Caco-2 (cell line): ENCODE measurements at regions not wholly inside any gene's neighbourhood (a gene's known extent, or its start where the extent isn't known, plus 50 kb on each side); places are given as distances from the start of the nearest gene placed in this dataset.

Source experiments
- BruUV-seq: library from RNA; stranded (reverse); fragments of 400-500 nt; replicated peaks from 2 replicates; lab custom pipeline; 2021; lab: Mats Ljungman, UMichigan
- CTCF ChIA-PET: fragments of 300-600 bp; sonication (Branson Sonifier 250); formaldehyde crosslinking; loops from one replicate; lab custom pipeline; 2022; ENCODE audit warnings: antibody characterized with exemption; lab: Charles Lee
- POLR2A ChIA-PET: fragments of 300-600 bp; sonication (Branson Sonifier 250); formaldehyde crosslinking; loops from one replicate; lab custom pipeline; 2022; ENCODE audit warnings: antibody characterized with exemption; lab: Charles Lee
- DNase-seq, 2 experiments: peaks; one replicate each; pipeline versions ENCODE4 v3.0.0 to v3.0.0-alpha.2; 2020 to 2022
- H3K27me3 ChIP-seq: replicated peaks from 2 replicates; pipeline ENCODE4 v1.6.0; 2011; ENCODE audit warnings: low read length; ENCODE audit not compliant: control insufficient read depth, insufficient read depth
- H3K36me3 ChIP-seq: 2 replicates; pipeline ENCODE4 v1.5.1; 2011; ENCODE audit warnings: low read length; ENCODE audit not compliant: control insufficient read depth, insufficient read depth
- H3K4me1 ChIP-seq: fragments of 250-450 bp; sonication (Bioruptor Pico); 2 replicates; pipeline ENCODE4 v1.5.1; 2020; ENCODE audit warnings: mild to moderate bottlenecking
- H3K4me3 ChIP-seq: 2 replicates; pipeline ENCODE4 v1.5.1; 2011; ENCODE audit warnings: low read depth, mild to moderate bottlenecking, control low read depth, low read length
- H3K9me3 ChIP-seq: fragments of 250-450 bp; sonication (Bioruptor Pico); 2 replicates; pipeline ENCODE4 v1.5.1; 2020; ENCODE audit warnings: mild to moderate bottlenecking, moderate library complexity
- H3K27ac Mint-ChIP-seq: one replicate; pipeline ENCODE4 v1.8.0; 2022; ENCODE audit warnings: mixed read lengths; ENCODE audit not compliant: unreplicated experiment
- H3K27me3 Mint-ChIP-seq: one replicate; pipeline ENCODE4 v1.8.0; 2022; ENCODE audit warnings: mixed read lengths; ENCODE audit not compliant: insufficient read depth, unreplicated experiment
- H3K36me3 Mint-ChIP-seq: one replicate; pipeline ENCODE4 v1.8.0; 2022; ENCODE audit warnings: mild to moderate bottlenecking, mixed read lengths; ENCODE audit not compliant: insufficient read depth, unreplicated experiment
- H3K4me1 Mint-ChIP-seq: one replicate; pipeline ENCODE4 v1.8.0; 2022; ENCODE audit warnings: low read depth, mixed read lengths; ENCODE audit not compliant: unreplicated experiment
- H3K4me3 Mint-ChIP-seq: one replicate; pipeline ENCODE4 v1.8.0; 2022; ENCODE audit warnings: mild to moderate bottlenecking, moderate library complexity, mixed read lengths; ENCODE audit not compliant: unreplicated experiment
- H3K9me3 Mint-ChIP-seq: one replicate; pipeline ENCODE4 v1.8.0; 2022; ENCODE audit warnings: mixed read lengths; ENCODE audit not compliant: unreplicated experiment
- CTCF ChIP-seq, 2 experiments: fragments of 200-600 bp in 1 of 2; IDR thresholded peaks; 1 replicate in 1 of 2; 2 replicates in 1 of 2; pipeline versions ENCODE4 v1.5.1 to v1.8.0; 2011 to 2022; ENCODE audit warnings: antibody characterized with exemption in 1 of 2, control low read depth in 1 of 2, inconsistent platforms in 1 of 2, low read depth in 1 of 2, low read length in 1 of 2, mild to moderate bottlenecking in 1 of 2, moderate library complexity in 1 of 2; ENCODE audit not compliant: insufficient read depth in 1 of 2, severe bottlenecking in 1 of 2, unreplicated experiment in 1 of 2
- intact Hi-C: fragments of 100-400 bp; cut with micrococcal nuclease; formaldehyde crosslinking; loops from one replicate; pipeline ENCODE4 v1.10.0; 2022; ENCODE audit not compliant: unreplicated experiment

GRCh38 chr2:198498516-198498915, 694.1 kb downstream of the PLCL1 start:
- no TSS peak for BruUV-seq

GRCh38 chr2:198498048-198498447, 693.7 kb downstream of the PLCL1 start:
- no peaks in the 10 kb centered on the region for H3K27me3 ChIP-seq
- Mint-ChIP-seq H3K27me3 (peaks cover 4% of the 10 kb centered on the region), H3K4me3 (no peak overlapping the region), H3K9me3 (no peaks in the 10 kb centered on the region), H3K4me1 (no peaks in the 10 kb centered on the region), H3K27ac (no peak overlapping the region), H3K36me3 (no peaks in the 10 kb centered on the region)
- BruUV-seq: no TSS peak
- CTCF ChIA-PET: no interaction called here
- intact Hi-C loops: no loop called here
- H3K4me1 ChIP-seq: no peaks in the 10 kb centered on the region
- no peak for TF ChIP-seq CTCF (IDR thresholded peaks at IDR 0.05; ENCODE audit: insufficient read depth in 1 of 2, low read depth in 1 of 2, low read length in 1 of 2, severe bottlenecking in 1 of 2, unreplicated experiment in 1 of 2)
- H3K9me3 ChIP-seq: no peaks in the 10 kb centered on the region
- no peak overlapping the region for H3K4me3 ChIP-seq
- no peak for DNase-seq
- POLR2A ChIA-PET: no interaction called here
- no peaks in the 10 kb centered on the region for H3K36me3 ChIP-seq

More at GRCh38 chr2:198498516-198498915, 694.1 kb downstream of the PLCL1 start:
- Mint-ChIP-seq H3K27me3 (peaks cover 4% of the 10 kb centered on the region), H3K4me1 (no peaks in the 10 kb centered on the region), H3K27ac (no peak overlapping the region), H3K4me3 (no peak overlapping the region), H3K36me3 (no peaks in the 10 kb centered on the region), H3K9me3 (no peaks in the 10 kb centered on the region)
- no peaks in the 10 kb centered on the region for H3K27me3 ChIP-seq
- ChIA-PET CTCF (no interaction called here), POLR2A (no interaction called here)
- no peak for DNase-seq
- H3K9me3 ChIP-seq: no peaks in the 10 kb centered on the region
- intact Hi-C loops: no loop called here
- no peak for TF ChIP-seq CTCF (IDR thresholded peaks at IDR 0.05; ENCODE audit: insufficient read depth in 1 of 2, low read depth in 1 of 2, low read length in 1 of 2, severe bottlenecking in 1 of 2, unreplicated experiment in 1 of 2)
- H3K4me3 ChIP-seq: no peak overlapping the region
- H3K4me1 ChIP-seq: no peaks in the 10 kb centered on the region
- no peaks in the 10 kb centered on the region for H3K36me3 ChIP-seq

GRCh38 chr2:198494931-198495330, 690.5 kb downstream of the PLCL1 start:
- TF ChIP-seq CTCF (IDR thresholded peaks at IDR 0.05; ENCODE audit: insufficient read depth in 1 of 2, low read depth in 1 of 2, low read length in 1 of 2, severe bottlenecking in 1 of 2, unreplicated experiment in 1 of 2): no peak
- no peaks in the 10 kb centered on the region for H3K4me1 ChIP-seq
- H3K4me3 ChIP-seq: no peak overlapping the region
- BruUV-seq: no TSS peak
- no peaks in the 10 kb centered on the region for H3K36me3 Mint-ChIP-seq
- DNase-seq: no peak
- no peaks in the 10 kb centered on the region for H3K27me3 ChIP-seq
- intact Hi-C loops: no loop called here
- CTCF ChIA-PET: no interaction called here
- peaks cover 4% of the 10 kb centered on the region for H3K27me3 Mint-ChIP-seq
- H3K36me3 ChIP-seq: no peaks in the 10 kb centered on the region
- H3K9me3 Mint-ChIP-seq: no peaks in the 10 kb centered on the region
- no peaks in the 10 kb centered on the region for H3K4me1 Mint-ChIP-seq
- POLR2A ChIA-PET: no interaction called here
- H3K27ac Mint-ChIP-seq: no peak overlapping the region
- H3K4me3 Mint-ChIP-seq: no peak overlapping the region
- H3K9me3 ChIP-seq: no peaks in the 10 kb centered on the region
